ENCODE measurements at regions not wholly inside any gene's neighbourhood (a gene's known extent, or its start where the extent isn't known, plus 50 kb on each side); places are given as distances from the start of the nearest gene placed in this dataset.

- DNase-seq (ENCODE audit: insufficient read length, low spot score): no peak
- TF ChIP-seq PAX5 (IDR thresholded peaks at IDR 0.05; ENCODE audit: insufficient read depth, low read length, severe bottlenecking): no peak
- TF ChIP-seq TAF1 (IDR thresholded peaks at IDR 0.05; ENCODE audit: low read depth, low read length): no peak
- FAIRE-seq: no peak
These were observed 74.8 kb upstream of the FRMD6 start for GRCh38 chr14:51576879-51577278.

- DNase-seq (ENCODE audit: insufficient read length, low spot score): no peak
- TF ChIP-seq POLR2A (IDR thresholded peaks at IDR 0.05; ENCODE audit: low read depth, low read length) (no peak), PAX5 (IDR thresholded peaks at IDR 0.05; ENCODE audit: insufficient read depth, low read length, severe bottlenecking) (no peak), TAF1 (IDR thresholded peaks at IDR 0.05; ENCODE audit: low read depth, low read length) (no peak), POU2F2 (IDR thresholded peaks at IDR 0.05; ENCODE audit: low read depth, low read length) (no peak)
- no peak for FAIRE-seq
These were observed 72.9 kb upstream of the FRMD6 start for GRCh38 chr14:51578853-51579252.

- FAIRE-seq: no peak
- TF ChIP-seq POLR2AphosphoS5 (IDR thresholded peaks at IDR 0.05; ENCODE audit: low read depth, low read length) (no peak), PAX5 (IDR thresholded peaks at IDR 0.05; ENCODE audit: insufficient read depth, low read length, severe bottlenecking) (no peak), POLR2A (IDR thresholded peaks at IDR 0.05; ENCODE audit: low read depth, low read length) (no peak), POU2F2 (IDR thresholded peaks at IDR 0.05; ENCODE audit: low read depth, low read length) (no peak), TAF1 (IDR thresholded peaks at IDR 0.05; ENCODE audit: low read depth, low read length) (no peak), SPI1 (IDR thresholded peaks at IDR 0.05; ENCODE audit: low read depth, low read length) (no peak)
- no peak for DNase-seq (ENCODE audit: insufficient read length, low spot score)
These were observed 70.5 kb upstream of the FRMD6 start for GRCh38 chr14:51581017-51581881.

GRCh38 chr14:51582437-51582836, 69.3 kb upstream of the FRMD6 start:
- TF ChIP-seq TAF1 (IDR thresholded peaks at IDR 0.05; ENCODE audit: low read depth, low read length) (no peak), SPI1 (IDR thresholded peaks at IDR 0.05; ENCODE audit: low read depth, low read length) (no peak), POLR2AphosphoS5 (IDR thresholded peaks at IDR 0.05; ENCODE audit: low read depth, low read length) (no peak), POU2F2 (IDR thresholded peaks at IDR 0.05; ENCODE audit: low read depth, low read length) (no peak), POLR2A (IDR thresholded peaks at IDR 0.05; ENCODE audit: low read depth, low read length) (no peak), PAX5 (IDR thresholded peaks at IDR 0.05; ENCODE audit: insufficient read depth, low read length, severe bottlenecking) (no peak)
- DNase-seq (ENCODE audit: insufficient read length, low spot score): no peak
- FAIRE-seq: no peak

- DNase-seq (ENCODE audit: insufficient read length, low spot score): no peak
- TF ChIP-seq POU2F2 (IDR thresholded peaks at IDR 0.05; ENCODE audit: low read depth, low read length): no peak
- TF ChIP-seq TAF1 (IDR thresholded peaks at IDR 0.05; ENCODE audit: low read depth, low read length): no peak
- TF ChIP-seq PAX5 (IDR thresholded peaks at IDR 0.05; ENCODE audit: insufficient read depth, low read length, severe bottlenecking): no peak
- TF ChIP-seq SPI1 (IDR thresholded peaks at IDR 0.05; ENCODE audit: low read depth, low read length): no peak
- TF ChIP-seq POLR2A (IDR thresholded peaks at IDR 0.05; ENCODE audit: low read depth, low read length): no peak
- TF ChIP-seq POLR2AphosphoS5 (IDR thresholded peaks at IDR 0.05; ENCODE audit: low read depth, low read length): no peak
- FAIRE-seq: no peak
These were observed 66.7 kb upstream of the FRMD6 start for GRCh38 chr14:51585055-51585454.

GRCh38 chr14:51592836-51593235, 58.9 kb upstream of the FRMD6 start:
- TF ChIP-seq TAF1 (IDR thresholded peaks at IDR 0.05; ENCODE audit: low read depth, low read length) (no peak), PAX5 (IDR thresholded peaks at IDR 0.05; ENCODE audit: insufficient read depth, low read length, severe bottlenecking) (no peak), SPI1 (IDR thresholded peaks at IDR 0.05; ENCODE audit: low read depth, low read length) (no peak), POU2F2 (IDR thresholded peaks at IDR 0.05; ENCODE audit: low read depth, low read length) (no peak), POLR2A (IDR thresholded peaks at IDR 0.05; ENCODE audit: low read depth, low read length) (no peak)

GRCh38 chr14:51593397-51593796, 58.3 kb upstream of the FRMD6 start:
- no peak for DNase-seq (ENCODE audit: insufficient read length, low spot score)
- TF ChIP-seq POLR2AphosphoS5 (IDR thresholded peaks at IDR 0.05; ENCODE audit: low read depth, low read length) (no peak), POU2F2 (IDR thresholded peaks at IDR 0.05; ENCODE audit: low read depth, low read length) (no peak), SPI1 (IDR thresholded peaks at IDR 0.05; ENCODE audit: low read depth, low read length) (no peak), TAF1 (IDR thresholded peaks at IDR 0.05; ENCODE audit: low read depth, low read length) (no peak), PAX5 (IDR thresholded peaks at IDR 0.05; ENCODE audit: insufficient read depth, low read length, severe bottlenecking) (no peak), POLR2A (IDR thresholded peaks at IDR 0.05; ENCODE audit: low read depth, low read length) (no peak)
- no peak for FAIRE-seq

More at GRCh38 chr14:51592836-51593235, 58.9 kb upstream of the FRMD6 start:
- FAIRE-seq (no peak), DNase-seq (ENCODE audit: insufficient read length, low spot score) (no peak)

- TF ChIP-seq SPI1 (IDR thresholded peaks at IDR 0.05; ENCODE audit: low read depth, low read length) (no peak), TAF1 (IDR thresholded peaks at IDR 0.05; ENCODE audit: low read depth, low read length) (no peak), PAX5 (IDR thresholded peaks at IDR 0.05; ENCODE audit: insufficient read depth, low read length, severe bottlenecking) (no peak), POLR2AphosphoS5 (IDR thresholded peaks at IDR 0.05; ENCODE audit: low read depth, low read length) (no peak), POU2F2 (IDR thresholded peaks at IDR 0.05; ENCODE audit: low read depth, low read length) (no peak), POLR2A (IDR thresholded peaks at IDR 0.05; ENCODE audit: low read depth, low read length) (no peak)
These were observed 55.7 kb upstream of the FRMD6 start for GRCh38 chr14:51595881-51596455.

GRCh38 chr14:51596488-51597117, 55.1 kb upstream of the FRMD6 start:
- TF ChIP-seq POLR2AphosphoS5 (IDR thresholded peaks at IDR 0.05; ENCODE audit: low read depth, low read length): no peak
- no peak for TF ChIP-seq PAX5 (IDR thresholded peaks at IDR 0.05; ENCODE audit: insufficient read depth, low read length, severe bottlenecking)
- TF ChIP-seq SPI1 (IDR thresholded peaks at IDR 0.05; ENCODE audit: low read depth, low read length): no peak
- no peak for TF ChIP-seq TAF1 (IDR thresholded peaks at IDR 0.05; ENCODE audit: low read depth, low read length)
- TF ChIP-seq POU2F2 (IDR thresholded peaks at IDR 0.05; ENCODE audit: low read depth, low read length): no peak
- TF ChIP-seq POLR2A (IDR thresholded peaks at IDR 0.05; ENCODE audit: low read depth, low read length): no peak
- DNase-seq (ENCODE audit: insufficient read length, low spot score) (no peak), FAIRE-seq (no peak)

More at GRCh38 chr14:51595881-51596455, 55.7 kb upstream of the FRMD6 start:
- DNase-seq (ENCODE audit: insufficient read length, low spot score) (no peak), FAIRE-seq (no peak)

All from GM12891 (cell line).